Activated T-cell treated with anti-CD3 and anti-CD28 coated beads for 4 hours (primary cell): ENCODE measurements at regions not wholly inside any gene's neighbourhood (a gene's known extent, or its start where the extent isn't known, plus 50 kb on each side); places are given as distances from the start of the nearest gene placed in this dataset.
"Not testable (repeated sequence)": the region's sequence is repeated elsewhere in the genome, so short reads cannot be mapped to it uniquely, and the experiment has no call there.

Experiments
- DNase-seq: peaks from one replicate; pipeline ENCODE4 v3.0.0-alpha.2; 2020

- no peak for DNase-seq
Observed at GRCh38 chr22:48782326-48782725, 1045.3 kb downstream of the BRD1 start.

- no peak for DNase-seq
Observed at GRCh38 chr22:48781868-48782267, 1045.8 kb downstream of the BRD1 start.

GRCh38 chr22:48781391-48781790 lies 1046.3 kb downstream of the BRD1 start:
- no peak for DNase-seq

- DNase-seq, result no peak
Observed at GRCh38 chr22:48780597-48781277, 1046.9 kb downstream of the BRD1 start.

GRCh38 chr22:48779661-48780596 lies 1047.7 kb downstream of the BRD1 start:
- DNase-seq, result no peak

GRCh38 chr22:48779211-48779643 lies 1048.4 kb downstream of the BRD1 start:
- DNase-seq, result no peak

GRCh38 chr22:48778308-48779195 lies 1049.1 kb downstream of the BRD1 start:
- no peak for DNase-seq

- no peak for DNase-seq
Observed at GRCh38 chr22:48772286-48772907, 1055.3 kb downstream of the BRD1 start.

- no peak for DNase-seq
Observed at GRCh38 chr22:48765595-48765994, 1062.1 kb downstream of the BRD1 start.

GRCh38 chr22:48761546-48761945 lies 1066.1 kb downstream of the BRD1 start:
- DNase-seq, result no peak

GRCh38 chr22:48760481-48761390 lies 1066.9 kb downstream of the BRD1 start:
- DNase-seq, result no peak

GRCh38 chr22:48758881-48759875 lies 1068.5 kb downstream of the BRD1 start:
- no peak for DNase-seq

- DNase-seq, result no peak
Observed at GRCh38 chr22:48757985-48758561, 1069.6 kb downstream of the BRD1 start.

GRCh38 chr22:48757581-48757980 lies 1070.1 kb downstream of the BRD1 start:
- no peak for DNase-seq

- not testable (repeated sequence) for DNase-seq
Observed at GRCh38 chr22:48757135-48757534, 1070.5 kb downstream of the BRD1 start.

- no peak for DNase-seq
Observed at GRCh38 chr22:48756146-48757111, 1071.2 kb downstream of the BRD1 start.

GRCh38 chr22:48755059-48755949 lies 1072.4 kb downstream of the BRD1 start:
- DNase-seq, result no peak
